ENCODE measurements at regions not wholly inside any gene's neighbourhood (a gene's known extent, or its start where the extent isn't known, plus 50 kb on each side); places are given as distances from the start of the nearest gene placed in this dataset.

DNA sequence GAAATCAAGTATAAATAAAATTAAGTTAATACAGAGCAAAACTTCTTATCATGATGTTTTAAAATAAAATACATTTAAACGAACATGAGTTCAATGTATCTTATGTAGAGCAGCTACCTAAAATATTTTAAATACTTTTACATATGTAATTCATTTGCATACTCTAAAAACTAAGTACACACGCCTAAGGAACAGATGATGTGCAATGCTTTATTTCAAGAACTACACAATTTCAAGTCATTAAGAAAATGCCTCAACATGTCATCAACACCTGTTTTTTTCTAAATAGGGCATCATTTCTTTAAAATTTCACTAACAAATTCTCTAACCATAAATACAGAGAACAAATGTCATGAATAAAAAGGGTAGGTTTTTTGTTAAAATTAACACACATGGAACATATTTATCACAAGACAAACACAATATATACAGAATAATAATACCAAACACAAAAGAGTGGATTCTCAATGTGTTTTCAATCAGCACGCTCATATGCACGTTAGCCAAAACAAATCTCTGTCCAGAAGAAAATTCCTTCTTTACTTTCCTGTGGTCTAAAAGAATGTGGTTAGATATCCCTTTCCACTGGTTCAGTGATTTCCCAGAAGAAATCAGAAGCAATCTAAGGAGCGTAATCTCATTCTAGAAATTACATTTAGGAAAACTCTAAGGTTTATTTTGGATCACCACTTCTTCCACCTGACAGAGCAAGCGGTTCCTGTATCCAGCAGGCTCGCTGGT lies 73.0 kb upstream of the PFKP start (continued):
- TF ChIP-seq, protein P1, sequence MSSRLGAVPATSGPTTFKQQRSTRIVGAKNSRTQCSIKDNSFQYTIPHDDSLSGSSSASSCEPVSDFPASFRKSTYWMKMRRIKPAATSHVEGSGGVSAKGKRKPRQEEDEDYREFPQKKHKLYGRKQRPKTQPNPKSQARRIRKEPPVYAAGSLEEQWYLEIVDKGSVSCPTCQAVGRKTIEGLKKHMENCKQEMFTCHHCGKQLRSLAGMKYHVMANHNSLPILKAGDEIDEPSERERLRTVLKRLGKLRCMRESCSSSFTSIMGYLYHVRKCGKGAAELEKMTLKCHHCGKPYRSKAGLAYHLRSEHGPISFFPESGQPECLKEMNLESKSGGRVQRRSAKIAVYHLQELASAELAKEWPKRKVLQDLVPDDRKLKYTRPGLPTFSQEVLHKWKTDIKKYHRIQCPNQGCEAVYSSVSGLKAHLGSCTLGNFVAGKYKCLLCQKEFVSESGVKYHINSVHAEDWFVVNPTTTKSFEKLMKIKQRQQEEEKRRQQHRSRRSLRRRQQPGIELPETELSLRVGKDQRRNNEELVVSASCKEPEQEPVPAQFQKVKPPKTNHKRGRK (CRISPR knock-in tag; IDR thresholded peaks at IDR 0.05; ENCODE audit: borderline replicate concordance) = no peak
- TF ChIP-seq, protein P2, sequence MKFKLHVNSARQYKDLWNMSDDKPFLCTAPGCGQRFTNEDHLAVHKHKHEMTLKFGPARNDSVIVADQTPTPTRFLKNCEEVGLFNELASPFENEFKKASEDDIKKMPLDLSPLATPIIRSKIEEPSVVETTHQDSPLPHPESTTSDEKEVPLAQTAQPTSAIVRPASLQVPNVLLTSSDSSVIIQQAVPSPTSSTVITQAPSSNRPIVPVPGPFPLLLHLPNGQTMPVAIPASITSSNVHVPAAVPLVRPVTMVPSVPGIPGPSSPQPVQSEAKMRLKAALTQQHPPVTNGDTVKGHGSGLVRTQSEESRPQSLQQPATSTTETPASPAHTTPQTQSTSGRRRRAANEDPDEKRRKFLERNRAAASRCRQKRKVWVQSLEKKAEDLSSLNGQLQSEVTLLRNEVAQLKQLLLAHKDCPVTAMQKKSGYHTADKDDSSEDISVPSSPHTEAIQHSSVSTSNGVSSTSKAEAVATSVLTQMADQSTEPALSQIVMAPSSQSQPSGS (CRISPR knock-in tag; IDR thresholded peaks at IDR 0.05; ENCODE audit: borderline replicate concordance, low read depth) = no peak
- TF ChIP-seq, protein P3, sequence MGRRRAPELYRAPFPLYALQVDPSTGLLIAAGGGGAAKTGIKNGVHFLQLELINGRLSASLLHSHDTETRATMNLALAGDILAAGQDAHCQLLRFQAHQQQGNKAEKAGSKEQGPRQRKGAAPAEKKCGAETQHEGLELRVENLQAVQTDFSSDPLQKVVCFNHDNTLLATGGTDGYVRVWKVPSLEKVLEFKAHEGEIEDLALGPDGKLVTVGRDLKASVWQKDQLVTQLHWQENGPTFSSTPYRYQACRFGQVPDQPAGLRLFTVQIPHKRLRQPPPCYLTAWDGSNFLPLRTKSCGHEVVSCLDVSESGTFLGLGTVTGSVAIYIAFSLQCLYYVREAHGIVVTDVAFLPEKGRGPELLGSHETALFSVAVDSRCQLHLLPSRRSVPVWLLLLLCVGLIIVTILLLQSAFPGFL (CRISPR knock-in tag; IDR thresholded peaks at IDR 0.05; ENCODE audit: borderline replicate concordance) = no peak
- TF ChIP-seq SMAD3 (CRISPR knock-in tag; IDR thresholded peaks at IDR 0.05; ENCODE audit: borderline replicate concordance) (no peak), ZNF317 (CRISPR knock-in tag; IDR thresholded peaks at IDR 0.05; ENCODE audit: borderline replicate concordance, low read depth) (no peak)
- TF ChIP-seq, protein P4, sequence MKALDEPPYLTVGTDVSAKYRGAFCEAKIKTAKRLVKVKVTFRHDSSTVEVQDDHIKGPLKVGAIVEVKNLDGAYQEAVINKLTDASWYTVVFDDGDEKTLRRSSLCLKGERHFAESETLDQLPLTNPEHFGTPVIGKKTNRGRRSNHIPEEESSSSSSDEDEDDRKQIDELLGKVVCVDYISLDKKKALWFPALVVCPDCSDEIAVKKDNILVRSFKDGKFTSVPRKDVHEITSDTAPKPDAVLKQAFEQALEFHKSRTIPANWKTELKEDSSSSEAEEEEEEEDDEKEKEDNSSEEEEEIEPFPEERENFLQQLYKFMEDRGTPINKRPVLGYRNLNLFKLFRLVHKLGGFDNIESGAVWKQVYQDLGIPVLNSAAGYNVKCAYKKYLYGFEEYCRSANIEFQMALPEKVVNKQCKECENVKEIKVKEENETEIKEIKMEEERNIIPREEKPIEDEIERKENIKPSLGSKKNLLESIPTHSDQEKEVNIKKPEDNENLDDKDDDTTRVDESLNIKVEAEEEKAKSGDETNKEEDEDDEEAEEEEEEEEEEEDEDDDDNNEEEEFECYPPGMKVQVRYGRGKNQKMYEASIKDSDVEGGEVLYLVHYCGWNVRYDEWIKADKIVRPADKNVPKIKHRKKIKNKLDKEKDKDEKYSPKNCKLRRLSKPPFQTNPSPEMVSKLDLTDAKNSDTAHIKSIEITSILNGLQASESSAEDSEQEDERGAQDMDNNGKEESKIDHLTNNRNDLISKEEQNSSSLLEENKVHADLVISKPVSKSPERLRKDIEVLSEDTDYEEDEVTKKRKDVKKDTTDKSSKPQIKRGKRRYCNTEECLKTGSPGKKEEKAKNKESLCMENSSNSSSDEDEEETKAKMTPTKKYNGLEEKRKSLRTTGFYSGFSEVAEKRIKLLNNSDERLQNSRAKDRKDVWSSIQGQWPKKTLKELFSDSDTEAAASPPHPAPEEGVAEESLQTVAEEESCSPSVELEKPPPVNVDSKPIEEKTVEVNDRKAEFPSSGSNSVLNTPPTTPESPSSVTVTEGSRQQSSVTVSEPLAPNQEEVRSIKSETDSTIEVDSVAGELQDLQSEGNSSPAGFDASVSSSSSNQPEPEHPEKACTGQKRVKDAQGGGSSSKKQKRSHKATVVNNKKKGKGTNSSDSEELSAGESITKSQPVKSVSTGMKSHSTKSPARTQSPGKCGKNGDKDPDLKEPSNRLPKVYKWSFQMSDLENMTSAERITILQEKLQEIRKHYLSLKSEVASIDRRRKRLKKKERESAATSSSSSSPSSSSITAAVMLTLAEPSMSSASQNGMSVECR (CRISPR knock-in tag; IDR thresholded peaks at IDR 0.05; ENCODE audit: borderline replicate concordance) = no peak

DNA sequence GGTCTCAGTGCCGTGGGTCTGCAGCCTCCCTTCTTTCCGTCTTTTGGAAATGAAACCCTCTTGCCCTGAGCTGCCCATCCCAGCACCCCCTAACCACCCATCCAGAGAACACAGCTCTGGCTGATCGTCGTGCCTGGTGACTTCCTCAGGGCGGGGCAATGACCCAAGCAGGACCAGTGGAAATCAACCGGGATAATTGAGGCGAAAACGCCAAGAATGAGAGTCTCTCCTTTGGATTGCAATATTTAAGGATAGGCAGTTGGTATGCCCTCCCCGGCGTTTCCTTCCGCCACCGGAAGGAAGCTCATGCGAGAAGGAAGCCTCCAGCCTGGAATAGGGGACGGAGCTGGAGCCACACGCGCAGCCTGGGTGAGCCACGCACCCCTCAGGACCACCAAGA lies 73.7 kb upstream of the PFKP start:
- DNase-seq (ENCODE audit: low spot score) (no peak), ATAC-seq (no peak)

More for the DNA sequence above, 73.7 kb upstream of the PFKP start:
- ChIA-PET CTCF (interaction anchor here (1.2 kb wide), 1 partner anchor 75 kb away, joined by 3 read pairs; no protein-coding TSS in a partner anchor), POLR2A (no interaction called here)
- Mint-ChIP-seq H3K4me3 (no peak overlapping the region), H3K9me3 (peaks cover 39% of the 10 kb centered on the region), H3K4me1 (peaks cover 6% of the 10 kb centered on the region), H3K36me3 (peaks cover 15% of the 10 kb centered on the region), H3K27me3 (ENCODE audit: low read depth) (peaks cover 17% of the 10 kb centered on the region), H3K27ac (no peak overlapping the region)
- no peak for TF ChIP-seq GABPB1 (CRISPR knock-in tag; IDR thresholded peaks at IDR 0.05)
- TF ChIP-seq SMAD4 (CRISPR knock-in tag; IDR thresholded peaks at IDR 0.05) = no peak
- TF ChIP-seq, protein P5, sequence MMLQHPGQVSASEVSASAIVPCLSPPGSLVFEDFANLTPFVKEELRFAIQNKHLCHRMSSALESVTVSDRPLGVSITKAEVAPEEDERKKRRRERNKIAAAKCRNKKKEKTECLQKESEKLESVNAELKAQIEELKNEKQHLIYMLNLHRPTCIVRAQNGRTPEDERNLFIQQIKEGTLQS (CRISPR knock-in tag; conservative IDR thresholded peaks at IDR 0.05) = no peak
- TF ChIP-seq, protein P1 (CRISPR knock-in tag; IDR thresholded peaks at IDR 0.05; ENCODE audit: borderline replicate concordance) = no peak
- TF ChIP-seq FOXK1 (CRISPR knock-in tag; IDR thresholded peaks at IDR 0.05) = no peak
- TF ChIP-seq FOXJ3 (CRISPR knock-in tag; IDR thresholded peaks at IDR 0.05; ENCODE audit: borderline replicate concordance) = no peak
- TF ChIP-seq, protein P6, sequence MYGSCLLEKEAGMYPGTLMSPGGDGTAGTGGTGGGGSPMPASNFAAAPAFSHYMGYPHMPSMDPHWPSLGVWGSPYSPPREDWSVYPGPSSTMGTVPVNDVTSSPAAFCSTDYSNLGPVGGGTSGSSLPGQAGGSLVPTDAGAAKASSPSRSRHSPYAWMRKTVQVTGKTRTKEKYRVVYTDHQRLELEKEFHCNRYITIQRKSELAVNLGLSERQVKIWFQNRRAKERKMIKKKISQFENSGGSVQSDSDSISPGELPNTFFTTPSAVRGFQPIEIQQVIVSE (CRISPR knock-in tag; IDR thresholded peaks at IDR 0.05; ENCODE audit: borderline replicate concordance) = no peak
- TF ChIP-seq, protein P7, sequence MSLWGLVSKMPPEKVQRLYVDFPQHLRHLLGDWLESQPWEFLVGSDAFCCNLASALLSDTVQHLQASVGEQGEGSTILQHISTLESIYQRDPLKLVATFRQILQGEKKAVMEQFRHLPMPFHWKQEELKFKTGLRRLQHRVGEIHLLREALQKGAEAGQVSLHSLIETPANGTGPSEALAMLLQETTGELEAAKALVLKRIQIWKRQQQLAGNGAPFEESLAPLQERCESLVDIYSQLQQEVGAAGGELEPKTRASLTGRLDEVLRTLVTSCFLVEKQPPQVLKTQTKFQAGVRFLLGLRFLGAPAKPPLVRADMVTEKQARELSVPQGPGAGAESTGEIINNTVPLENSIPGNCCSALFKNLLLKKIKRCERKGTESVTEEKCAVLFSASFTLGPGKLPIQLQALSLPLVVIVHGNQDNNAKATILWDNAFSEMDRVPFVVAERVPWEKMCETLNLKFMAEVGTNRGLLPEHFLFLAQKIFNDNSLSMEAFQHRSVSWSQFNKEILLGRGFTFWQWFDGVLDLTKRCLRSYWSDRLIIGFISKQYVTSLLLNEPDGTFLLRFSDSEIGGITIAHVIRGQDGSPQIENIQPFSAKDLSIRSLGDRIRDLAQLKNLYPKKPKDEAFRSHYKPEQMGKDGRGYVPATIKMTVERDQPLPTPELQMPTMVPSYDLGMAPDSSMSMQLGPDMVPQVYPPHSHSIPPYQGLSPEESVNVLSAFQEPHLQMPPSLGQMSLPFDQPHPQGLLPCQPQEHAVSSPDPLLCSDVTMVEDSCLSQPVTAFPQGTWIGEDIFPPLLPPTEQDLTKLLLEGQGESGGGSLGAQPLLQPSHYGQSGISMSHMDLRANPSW (CRISPR knock-in tag; conservative IDR thresholded peaks at IDR 0.05; ENCODE audit: low read depth) = no peak
- TF ChIP-seq, protein P8, sequence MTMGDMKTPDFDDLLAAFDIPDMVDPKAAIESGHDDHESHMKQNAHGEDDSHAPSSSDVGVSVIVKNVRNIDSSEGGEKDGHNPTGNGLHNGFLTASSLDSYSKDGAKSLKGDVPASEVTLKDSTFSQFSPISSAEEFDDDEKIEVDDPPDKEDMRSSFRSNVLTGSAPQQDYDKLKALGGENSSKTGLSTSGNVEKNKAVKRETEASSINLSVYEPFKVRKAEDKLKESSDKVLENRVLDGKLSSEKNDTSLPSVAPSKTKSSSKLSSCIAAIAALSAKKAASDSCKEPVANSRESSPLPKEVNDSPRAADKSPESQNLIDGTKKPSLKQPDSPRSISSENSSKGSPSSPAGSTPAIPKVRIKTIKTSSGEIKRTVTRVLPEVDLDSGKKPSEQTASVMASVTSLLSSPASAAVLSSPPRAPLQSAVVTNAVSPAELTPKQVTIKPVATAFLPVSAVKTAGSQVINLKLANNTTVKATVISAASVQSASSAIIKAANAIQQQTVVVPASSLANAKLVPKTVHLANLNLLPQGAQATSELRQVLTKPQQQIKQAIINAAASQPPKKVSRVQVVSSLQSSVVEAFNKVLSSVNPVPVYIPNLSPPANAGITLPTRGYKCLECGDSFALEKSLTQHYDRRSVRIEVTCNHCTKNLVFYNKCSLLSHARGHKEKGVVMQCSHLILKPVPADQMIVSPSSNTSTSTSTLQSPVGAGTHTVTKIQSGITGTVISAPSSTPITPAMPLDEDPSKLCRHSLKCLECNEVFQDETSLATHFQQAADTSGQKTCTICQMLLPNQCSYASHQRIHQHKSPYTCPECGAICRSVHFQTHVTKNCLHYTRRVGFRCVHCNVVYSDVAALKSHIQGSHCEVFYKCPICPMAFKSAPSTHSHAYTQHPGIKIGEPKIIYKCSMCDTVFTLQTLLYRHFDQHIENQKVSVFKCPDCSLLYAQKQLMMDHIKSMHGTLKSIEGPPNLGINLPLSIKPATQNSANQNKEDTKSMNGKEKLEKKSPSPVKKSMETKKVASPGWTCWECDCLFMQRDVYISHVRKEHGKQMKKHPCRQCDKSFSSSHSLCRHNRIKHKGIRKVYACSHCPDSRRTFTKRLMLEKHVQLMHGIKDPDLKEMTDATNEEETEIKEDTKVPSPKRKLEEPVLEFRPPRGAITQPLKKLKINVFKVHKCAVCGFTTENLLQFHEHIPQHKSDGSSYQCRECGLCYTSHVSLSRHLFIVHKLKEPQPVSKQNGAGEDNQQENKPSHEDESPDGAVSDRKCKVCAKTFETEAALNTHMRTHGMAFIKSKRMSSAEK (CRISPR knock-in tag; IDR thresholded peaks at IDR 0.05; ENCODE audit: borderline replicate concordance) = no peak
